MM.1S (cell line): ENCODE measurements at regions not wholly inside any gene's neighbourhood (a gene's known extent, or its start where the extent isn't known, plus 50 kb on each side); places are given as distances from the start of the nearest gene placed in this dataset.

Experiments
- DNase-seq: peaks from one replicate; pipeline ENCODE4 v3.0.0-alpha.2; 2015
- H2AFZ ChIP-seq: fragments of 300-600 bp; sonication (generic); 2 replicates; pipeline ENCODE4 v1.6.0; 2016; ENCODE audit warnings: antibody characterized with exemption, low read length
- H3F3A ChIP-seq: fragments of 300-600 bp; sonication (generic); 2 replicates; pipeline ENCODE4 v1.6.1; 2016; ENCODE audit warnings: mild to moderate bottlenecking, antibody characterized with exemption, low read length, moderate library complexity, mixed read lengths; ENCODE audit not compliant: insufficient read depth
- H3K27ac ChIP-seq: fragments of 300-600 bp; sonication (generic); 2 replicates; pipeline ENCODE4 v1.5.1; 2016; ENCODE audit warnings: mild to moderate bottlenecking, low read length
- H3K27me3 ChIP-seq: fragments of 300-600 bp; sonication (generic); replicated peaks from 2 replicates; pipeline ENCODE4 v1.6.0; 2016; ENCODE audit warnings: low read length; ENCODE audit not compliant: insufficient read depth
- H3K36me3 ChIP-seq: fragments of 300-600 bp; sonication (generic); replicated peaks from 2 replicates; pipeline ENCODE4 v1.6.1; 2016; ENCODE audit warnings: mild to moderate bottlenecking, low read length, mixed read lengths; ENCODE audit not compliant: insufficient read depth
- H3K4me1 ChIP-seq: fragments of 300-600 bp; sonication (generic); 2 replicates; pipeline ENCODE4 v1.6.1; 2016; ENCODE audit warnings: low read length, mixed read lengths
- H3K4me2 ChIP-seq: fragments of 300-600 bp; sonication (generic); 2 replicates; pipeline ENCODE4 v1.6.0; 2016; ENCODE audit warnings: low read depth, low read length
- H3K4me3 ChIP-seq: fragments of 300-600 bp; sonication (generic); 2 replicates; pipeline ENCODE4 v1.5.1; 2016; ENCODE audit warnings: low read length, mixed read lengths
- H3K79me2 ChIP-seq: fragments of 300-600 bp; sonication (generic); 2 replicates; pipeline ENCODE4 v1.6.1; 2016; ENCODE audit warnings: mixed run types, low read length, mixed read lengths
- H3K9ac ChIP-seq: fragments of 300-600 bp; sonication (generic); 2 replicates; pipeline ENCODE4 v1.6.1; 2016; ENCODE audit warnings: low read length, mixed read lengths
- H3K9me2 ChIP-seq: fragments of 300-600 bp; sonication (generic); replicated peaks from 2 replicates; pipeline ENCODE4 v1.6.1; 2016; ENCODE audit warnings: mild to moderate bottlenecking, low read length, mixed read lengths; ENCODE audit not compliant: insufficient read depth
- H3K9me3 ChIP-seq: fragments of 300-600 bp; sonication (generic); replicated peaks from 2 replicates; pipeline ENCODE4 v1.6.1; 2016; ENCODE audit warnings: mild to moderate bottlenecking, low read length, mixed read lengths; ENCODE audit not compliant: insufficient read depth
- H4K20me1 ChIP-seq: fragments of 300-600 bp; sonication (generic); 2 replicates; pipeline ENCODE4 v1.6.1; 2016; ENCODE audit warnings: mild to moderate bottlenecking, low read length, moderate library complexity, mixed read lengths; ENCODE audit not compliant: insufficient read depth
- EZH2 ChIP-seq: fragments of 300-600 bp; sonication (generic); optimal IDR thresholded peaks from 2 replicates; pipeline ENCODE3; 2017; ENCODE audit warnings: low read depth, mild to moderate bottlenecking, antibody characterized with exemption, low read length, mixed read lengths
- EZH2phosphoT487 ChIP-seq: fragments of 300-600 bp; sonication (generic); IDR thresholded peaks from 2 replicates; pipeline ENCODE4 v1.6.1; 2018; ENCODE audit warnings: antibody characterized with exemption, low read length
- TF ChIP-seq, protein P1 (sequence below): fragments of 300-600 bp; sonication (generic); IDR thresholded peaks from 2 replicates; pipeline ENCODE4 v1.5.1; 2016; ENCODE audit warnings: antibody characterized with exemption, low read length, mixed read lengths

DNA sequence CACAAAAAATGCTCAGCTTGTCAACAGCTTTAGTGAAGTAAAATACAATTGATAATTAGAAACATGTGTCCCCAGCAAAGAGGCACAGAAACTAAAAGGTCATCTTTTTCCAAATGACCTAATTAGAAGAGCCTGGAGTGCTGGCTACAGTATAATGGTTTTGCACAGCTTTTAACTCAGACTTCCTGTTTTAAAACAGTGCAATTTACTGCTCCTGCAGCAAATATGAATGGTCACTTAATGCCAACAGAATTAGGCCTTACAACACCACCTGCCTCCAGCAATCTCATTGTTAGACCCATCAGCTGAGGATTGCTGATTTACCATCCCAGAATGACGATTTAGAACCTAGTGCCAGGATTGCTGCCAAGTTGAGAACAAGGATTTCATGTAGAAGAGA lies 239.3 kb downstream of the CETN3 start:
- no peak overlapping the region for H3K9ac ChIP-seq
- TF ChIP-seq EZH2, result no peak
- TF ChIP-seq, protein P1, sequence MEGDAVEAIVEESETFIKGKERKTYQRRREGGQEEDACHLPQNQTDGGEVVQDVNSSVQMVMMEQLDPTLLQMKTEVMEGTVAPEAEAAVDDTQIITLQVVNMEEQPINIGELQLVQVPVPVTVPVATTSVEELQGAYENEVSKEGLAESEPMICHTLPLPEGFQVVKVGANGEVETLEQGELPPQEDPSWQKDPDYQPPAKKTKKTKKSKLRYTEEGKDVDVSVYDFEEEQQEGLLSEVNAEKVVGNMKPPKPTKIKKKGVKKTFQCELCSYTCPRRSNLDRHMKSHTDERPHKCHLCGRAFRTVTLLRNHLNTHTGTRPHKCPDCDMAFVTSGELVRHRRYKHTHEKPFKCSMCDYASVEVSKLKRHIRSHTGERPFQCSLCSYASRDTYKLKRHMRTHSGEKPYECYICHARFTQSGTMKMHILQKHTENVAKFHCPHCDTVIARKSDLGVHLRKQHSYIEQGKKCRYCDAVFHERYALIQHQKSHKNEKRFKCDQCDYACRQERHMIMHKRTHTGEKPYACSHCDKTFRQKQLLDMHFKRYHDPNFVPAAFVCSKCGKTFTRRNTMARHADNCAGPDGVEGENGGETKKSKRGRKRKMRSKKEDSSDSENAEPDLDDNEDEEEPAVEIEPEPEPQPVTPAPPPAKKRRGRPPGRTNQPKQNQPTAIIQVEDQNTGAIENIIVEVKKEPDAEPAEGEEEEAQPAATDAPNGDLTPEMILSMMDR, result no peak
- no peak for TF ChIP-seq EZH2phosphoT487
- no peaks in the 10 kb centered on the region for H3K79me2 ChIP-seq
- no peaks in the 10 kb centered on the region for H3K9me3 ChIP-seq
- H4K20me1 ChIP-seq, result no peaks in the 10 kb centered on the region
- no peak overlapping the region for H3K27ac ChIP-seq
- H3K4me3 ChIP-seq, result no peak overlapping the region
- DNase-seq, result no peak
- no peaks in the 10 kb centered on the region for H3K36me3 ChIP-seq
- H3F3A ChIP-seq, result no peaks in the 10 kb centered on the region
- no peaks in the 10 kb centered on the region for H3K4me1 ChIP-seq
- no peak overlapping the region for H2AFZ ChIP-seq
- H3K9me2 ChIP-seq, result no peaks in the 10 kb centered on the region
- H3K4me2 ChIP-seq, result no peak overlapping the region
- H3K27me3 ChIP-seq, result no peaks in the 10 kb centered on the region

DNA sequence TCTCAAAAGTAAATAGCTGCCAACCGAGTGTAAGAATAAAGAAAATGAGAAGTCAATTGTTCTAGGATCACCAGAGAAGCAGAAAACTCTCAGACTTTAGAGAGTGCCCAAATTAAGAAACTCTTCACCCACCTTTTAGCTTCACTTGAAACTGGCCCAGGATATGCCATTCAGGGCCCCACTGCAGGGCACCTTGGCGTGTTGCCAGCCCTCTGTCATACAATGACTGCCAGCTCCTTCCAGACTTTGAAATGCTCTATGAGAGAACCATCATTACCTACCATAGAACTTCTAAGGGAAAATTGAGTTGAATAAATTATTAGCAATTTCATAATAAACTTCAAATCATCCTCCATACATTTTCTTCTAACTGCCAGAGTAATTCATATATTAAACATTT lies 240.5 kb downstream of the CETN3 start:
- no peaks in the 10 kb centered on the region for H3K27me3 ChIP-seq
- H3F3A ChIP-seq, result no peaks in the 10 kb centered on the region
- no peaks in the 10 kb centered on the region for H4K20me1 ChIP-seq
- TF ChIP-seq EZH2phosphoT487 (no peak), EZH2 (no peak)
- TF ChIP-seq, protein P1, result no peak
- H3K9ac ChIP-seq, result no peak overlapping the region
- H3K36me3 ChIP-seq, result no peaks in the 10 kb centered on the region
- H2AFZ ChIP-seq, result no peak overlapping the region
- H3K4me3 ChIP-seq, result no peak overlapping the region
- H3K9me3 ChIP-seq, result no peaks in the 10 kb centered on the region
- no peak overlapping the region for H3K4me2 ChIP-seq
- H3K4me1 ChIP-seq, result no peaks in the 10 kb centered on the region
- H3K9me2 ChIP-seq, result no peaks in the 10 kb centered on the region
- H3K27ac ChIP-seq, result no peak overlapping the region
- no peaks in the 10 kb centered on the region for H3K79me2 ChIP-seq
- no peak for DNase-seq

DNA sequence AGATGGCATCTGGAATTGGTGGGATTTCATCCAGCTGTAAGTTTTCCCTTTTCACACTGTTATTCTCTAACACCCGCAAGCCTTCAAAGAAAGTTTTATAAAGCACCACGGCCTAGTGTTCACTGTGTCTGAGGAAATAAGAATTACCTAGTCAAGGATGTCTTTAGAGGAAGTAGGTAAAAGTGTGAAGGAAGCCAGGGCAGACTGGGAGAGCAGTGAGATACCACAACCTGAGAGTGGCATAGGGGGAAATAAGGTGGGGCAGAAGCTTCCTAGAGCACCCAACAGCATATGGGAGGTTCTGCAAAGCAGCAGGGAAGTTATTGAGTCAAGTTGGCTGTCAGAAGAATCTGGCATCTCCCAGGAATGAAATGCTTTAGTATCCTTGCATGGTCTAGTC lies 241.2 kb downstream of the CETN3 start:
- H3K4me1 ChIP-seq, result no peaks in the 10 kb centered on the region
- TF ChIP-seq EZH2, result no peak
- TF ChIP-seq EZH2phosphoT487, result no peak
- TF ChIP-seq, protein P1, result no peak
- H3K9me2 ChIP-seq, result no peaks in the 10 kb centered on the region
- H3K9me3 ChIP-seq, result no peaks in the 10 kb centered on the region
- no peaks in the 10 kb centered on the region for H3K36me3 ChIP-seq
- no peak overlapping the region for H3K27ac ChIP-seq
- no peaks in the 10 kb centered on the region for H4K20me1 ChIP-seq
- H3F3A ChIP-seq, result no peaks in the 10 kb centered on the region
- H3K27me3 ChIP-seq, result no peaks in the 10 kb centered on the region
- no peak overlapping the region for H3K4me3 ChIP-seq
- no peaks in the 10 kb centered on the region for H3K79me2 ChIP-seq
- no peak overlapping the region for H3K4me2 ChIP-seq
- no peak overlapping the region for H2AFZ ChIP-seq
- DNase-seq, result no peak
- H3K9ac ChIP-seq, result no peak overlapping the region

DNA sequence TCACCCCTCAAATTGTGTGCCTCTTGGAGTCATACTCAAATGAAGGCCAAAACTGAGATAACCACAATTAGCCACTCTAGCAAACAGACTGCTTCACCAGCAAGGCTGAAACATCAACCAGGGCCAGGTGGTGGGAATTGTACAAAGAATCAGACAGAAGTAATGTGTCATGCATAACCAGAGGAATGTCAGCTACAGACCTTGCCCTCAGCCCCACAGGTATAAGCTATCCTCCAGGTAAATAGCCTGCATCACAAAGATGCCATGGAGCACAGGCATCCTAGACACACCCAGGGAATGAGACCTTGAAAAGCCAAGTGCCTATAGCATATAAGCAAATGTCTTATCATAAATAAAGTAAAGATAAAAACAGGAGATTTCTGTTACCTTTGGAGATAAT lies 242.7 kb downstream of the CETN3 start:
- H3K27ac ChIP-seq, result no peak overlapping the region
- no peaks in the 10 kb centered on the region for H3K36me3 ChIP-seq
- H3F3A ChIP-seq, result no peaks in the 10 kb centered on the region
- DNase-seq, result no peak
- no peaks in the 10 kb centered on the region for H4K20me1 ChIP-seq
- no peak for TF ChIP-seq EZH2
- H3K4me2 ChIP-seq, result no peak overlapping the region
- no peaks in the 10 kb centered on the region for H3K4me1 ChIP-seq
- no peak overlapping the region for H3K4me3 ChIP-seq
- no peak overlapping the region for H2AFZ ChIP-seq
- H3K79me2 ChIP-seq, result no peaks in the 10 kb centered on the region
- H3K9me2 ChIP-seq, result no peaks in the 10 kb centered on the region
- no peaks in the 10 kb centered on the region for H3K27me3 ChIP-seq
- no peaks in the 10 kb centered on the region for H3K9me3 ChIP-seq
- no peak overlapping the region for H3K9ac ChIP-seq
